Bronchial epithelial cell (primary cell): ENCODE measurements at regions not wholly inside any gene's neighbourhood (a gene's known extent, or its start where the extent isn't known, plus 50 kb on each side); places are given as distances from the start of the nearest gene placed in this dataset.

Experiments
- DNase-seq: peaks from one replicate; pipeline ENCODE4 v3.0.0-alpha.2; 2010; ENCODE audit warnings: low read depth
- FAIRE-seq: peaks from 2 replicates; lab custom pipeline; 2011; peaks lifted over from hg19 to GRCh38; lab: Jason Lieb, UNC
- H3K27me3 ChIP-seq: 2 replicates; pipeline ENCODE4 v1.5.1; 2011; ENCODE audit warnings: low read length; ENCODE audit not compliant: control insufficient read depth, insufficient read depth
- H3K36me3 ChIP-seq: 2 replicates; pipeline ENCODE4 v1.5.1; 2011; ENCODE audit warnings: low read length; ENCODE audit not compliant: control insufficient read depth, insufficient read depth
- H3K4me3 ChIP-seq: 2 replicates; pipeline ENCODE4 v1.5.1; 2011; ENCODE audit warnings: mild to moderate bottlenecking, low read depth, low read length, control low read depth
- CTCF ChIP-seq: IDR thresholded peaks from 2 replicates; pipeline ENCODE4 v1.5.1; 2011; ENCODE audit warnings: mild to moderate bottlenecking, moderate library complexity, low read length, control low read depth, inconsistent platforms; ENCODE audit not compliant: insufficient read depth, severe bottlenecking

GRCh38 chr2:175383286-175383685 lies 201.8 kb upstream of the ATP5MC3 start:
- FAIRE-seq (no peak), DNase-seq (no peak)
- H3K27me3 ChIP-seq = no peaks in the 10 kb centered on the region
- TF ChIP-seq CTCF = no peak
- no peak overlapping the region for H3K4me3 ChIP-seq
- no peaks in the 10 kb centered on the region for H3K36me3 ChIP-seq

GRCh38 chr2:175373729-175374128 lies 192.2 kb upstream of the ATP5MC3 start:
- Histone ChIP-seq H3K36me3 (no peaks in the 10 kb centered on the region), H3K27me3 (no peaks in the 10 kb centered on the region), H3K4me3 (no peak overlapping the region)
- FAIRE-seq (no peak), DNase-seq (no peak)
- TF ChIP-seq CTCF = no peak

DNA sequence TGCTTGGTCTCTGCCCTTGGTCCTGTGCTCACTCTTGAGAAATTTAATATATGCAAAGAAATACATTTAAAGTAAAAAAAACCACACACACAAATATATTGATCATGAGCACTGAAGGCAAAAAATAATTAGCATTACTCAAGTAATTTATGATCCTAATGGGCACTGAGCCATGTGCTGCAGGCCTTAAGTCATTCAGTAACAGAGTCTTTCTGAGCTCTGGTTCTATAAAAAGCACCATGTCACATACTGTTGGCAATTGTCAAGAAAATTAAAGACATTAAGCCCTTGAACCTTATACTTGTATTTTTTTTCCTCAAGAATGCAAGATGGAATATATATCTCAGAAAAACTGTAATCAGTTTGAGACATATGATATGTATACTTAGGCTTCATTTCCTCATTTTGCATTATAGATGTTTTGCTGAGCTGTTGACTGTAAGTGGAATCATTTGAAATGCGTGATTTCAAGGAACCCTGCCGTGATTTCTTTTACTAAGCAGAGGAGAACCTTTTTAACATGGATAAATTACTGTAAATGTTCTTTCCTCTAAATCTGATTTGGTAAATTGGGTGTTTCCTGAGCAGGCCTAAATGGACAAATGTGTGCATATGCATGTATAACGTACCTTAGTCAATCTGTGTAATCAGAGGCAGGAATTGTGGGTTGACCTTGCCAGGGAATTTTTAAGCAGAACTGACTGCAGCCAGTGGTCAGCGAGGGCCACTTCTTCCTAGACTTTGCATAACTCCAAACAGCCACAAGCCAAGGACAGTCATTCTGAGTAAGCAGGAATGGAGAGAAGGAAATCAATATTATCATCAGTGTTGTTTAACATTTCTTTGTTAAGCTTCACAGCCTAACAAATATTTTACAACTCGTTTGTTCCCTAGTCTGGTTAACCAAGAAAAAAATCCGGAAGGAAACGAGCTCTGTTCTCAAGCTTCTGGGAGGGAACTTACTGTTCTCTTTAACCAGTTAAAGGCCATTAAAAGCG lies 191.5 kb upstream of the ATP5MC3 start:
- no peak for TF ChIP-seq CTCF
- Histone ChIP-seq H3K4me3 (no peak overlapping the region), H3K27me3 (no peaks in the 10 kb centered on the region), H3K36me3 (no peaks in the 10 kb centered on the region)
- DNase-seq (peak; percentile 2), FAIRE-seq (no peak)

GRCh38 chr2:175371378-175371777 lies 189.9 kb upstream of the ATP5MC3 start:
- Histone ChIP-seq H3K36me3 (no peaks in the 10 kb centered on the region), H3K27me3 (no peaks in the 10 kb centered on the region), H3K4me3 (no peak overlapping the region)
- no peak for FAIRE-seq
- no peak for TF ChIP-seq CTCF
- DNase-seq = no peak

DNA sequence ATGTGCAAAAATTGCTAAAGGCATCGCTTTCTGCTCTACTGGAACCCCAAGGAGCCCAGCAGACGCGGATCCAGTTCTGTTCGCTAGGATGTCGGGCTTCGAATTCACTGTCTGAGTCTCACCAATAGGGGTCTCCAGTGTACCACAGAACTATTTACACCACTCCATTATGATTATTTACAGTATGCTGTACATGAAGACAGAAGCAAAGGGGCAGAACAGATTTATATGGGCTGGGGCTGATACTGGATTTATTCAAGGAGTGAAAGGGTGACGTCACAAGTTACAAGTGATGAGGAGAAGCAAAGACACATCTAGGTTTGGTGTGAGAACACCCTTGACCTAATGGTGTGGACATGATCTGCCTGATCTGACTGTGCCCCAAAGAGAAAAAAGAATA lies 185.3 kb upstream of the ATP5MC3 start:
- H3K27me3 ChIP-seq = no peaks in the 10 kb centered on the region
- FAIRE-seq = no peak
- DNase-seq = peak; percentile 44

More for the DNA sequence above, 185.3 kb upstream of the ATP5MC3 start:
- no peaks in the 10 kb centered on the region for H3K36me3 ChIP-seq
- peak; percentile 68 for TF ChIP-seq CTCF
- H3K4me3 ChIP-seq = no peak overlapping the region
